ENCODE measurements at regions not wholly inside any gene's neighbourhood (a gene's known extent, or its start where the extent isn't known, plus 50 kb on each side); places are given as distances from the start of the nearest gene placed in this dataset.

DNA sequence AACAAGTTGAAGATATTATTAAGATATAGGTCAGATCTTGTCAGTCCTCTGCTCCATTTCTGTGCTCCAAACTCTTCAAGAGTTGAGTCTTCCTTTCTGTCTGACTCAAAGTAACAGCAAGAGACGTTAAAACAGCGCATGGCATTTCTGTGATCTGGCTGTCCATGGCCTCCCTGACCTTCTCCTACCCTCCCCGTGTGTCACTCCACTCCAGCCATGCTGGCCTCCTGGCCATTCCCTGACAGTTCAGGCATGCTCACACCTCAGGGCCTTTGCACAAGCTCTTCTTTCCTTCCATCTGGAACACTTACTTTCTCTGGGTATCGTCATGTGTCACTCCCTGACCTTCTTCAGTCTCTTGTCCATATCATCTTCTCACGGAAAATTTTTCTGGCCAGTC, 229.0 kb downstream of the CENPF start:
- TF ChIP-seq, protein P1, sequence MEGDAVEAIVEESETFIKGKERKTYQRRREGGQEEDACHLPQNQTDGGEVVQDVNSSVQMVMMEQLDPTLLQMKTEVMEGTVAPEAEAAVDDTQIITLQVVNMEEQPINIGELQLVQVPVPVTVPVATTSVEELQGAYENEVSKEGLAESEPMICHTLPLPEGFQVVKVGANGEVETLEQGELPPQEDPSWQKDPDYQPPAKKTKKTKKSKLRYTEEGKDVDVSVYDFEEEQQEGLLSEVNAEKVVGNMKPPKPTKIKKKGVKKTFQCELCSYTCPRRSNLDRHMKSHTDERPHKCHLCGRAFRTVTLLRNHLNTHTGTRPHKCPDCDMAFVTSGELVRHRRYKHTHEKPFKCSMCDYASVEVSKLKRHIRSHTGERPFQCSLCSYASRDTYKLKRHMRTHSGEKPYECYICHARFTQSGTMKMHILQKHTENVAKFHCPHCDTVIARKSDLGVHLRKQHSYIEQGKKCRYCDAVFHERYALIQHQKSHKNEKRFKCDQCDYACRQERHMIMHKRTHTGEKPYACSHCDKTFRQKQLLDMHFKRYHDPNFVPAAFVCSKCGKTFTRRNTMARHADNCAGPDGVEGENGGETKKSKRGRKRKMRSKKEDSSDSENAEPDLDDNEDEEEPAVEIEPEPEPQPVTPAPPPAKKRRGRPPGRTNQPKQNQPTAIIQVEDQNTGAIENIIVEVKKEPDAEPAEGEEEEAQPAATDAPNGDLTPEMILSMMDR (conservative IDR thresholded peaks at IDR 0.05; ENCODE audit: low read depth, low read length): no peak
- TF ChIP-seq EZH2 (IDR thresholded peaks at IDR 0.05; ENCODE audit: borderline replicate concordance, low read depth, low read length, poor library complexity, severe bottlenecking): no peak
